COLO829 (cell line): ENCODE measurements at regions not wholly inside any gene's neighbourhood (a gene's known extent, or its start where the extent isn't known, plus 50 kb on each side); places are given as distances from the start of the nearest gene placed in this dataset.
A peak's percentile ranks its signal among the peaks of the same experiment; 100 is the strongest.

Experiments used
- DNase-seq: peaks from one replicate; pipeline ENCODE4 v3.0.0; 2012; ENCODE audit warnings: low spot score

DNA sequence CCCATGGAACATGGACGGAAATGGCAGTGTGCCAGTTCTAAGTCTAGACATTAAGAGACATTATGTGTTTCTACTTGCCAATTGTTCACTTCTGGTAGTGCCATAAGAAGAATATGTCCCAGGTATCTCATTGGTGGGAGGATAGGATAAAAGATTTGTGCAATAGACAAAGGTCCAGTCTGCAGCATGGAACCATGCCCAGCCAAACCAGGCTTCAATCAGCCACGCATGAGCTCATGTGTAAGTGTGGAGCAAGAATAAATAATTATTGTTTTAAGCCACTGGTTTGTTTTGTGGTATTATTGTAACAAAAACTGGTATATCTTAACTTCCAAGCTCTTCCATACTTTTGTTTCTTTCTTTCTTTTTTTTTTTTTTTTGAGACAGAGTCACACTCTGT, 153.6 kb upstream of the CTTNBP2 start:
- DNase-seq: no peak

DNA sequence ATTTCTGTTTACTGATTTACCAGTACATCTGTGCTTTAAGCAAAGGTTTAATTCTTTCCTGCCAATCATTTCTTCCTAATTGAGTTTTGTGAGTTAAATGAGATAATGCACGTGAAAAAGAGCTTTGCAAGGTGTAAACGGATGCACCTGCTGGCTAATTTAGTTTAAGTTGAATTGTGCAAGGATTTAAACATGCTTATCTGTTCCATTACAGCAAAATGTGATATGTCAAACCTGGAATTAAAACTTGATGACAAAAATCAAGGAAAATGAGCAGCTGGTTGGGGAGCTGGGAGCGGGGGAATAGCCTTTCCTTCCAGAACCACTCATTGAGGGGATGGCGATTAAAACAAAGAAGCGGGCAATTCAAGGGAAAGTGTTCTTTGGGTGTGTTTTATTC, 155.0 kb upstream of the CTTNBP2 start:
- DNase-seq: no peak

DNA sequence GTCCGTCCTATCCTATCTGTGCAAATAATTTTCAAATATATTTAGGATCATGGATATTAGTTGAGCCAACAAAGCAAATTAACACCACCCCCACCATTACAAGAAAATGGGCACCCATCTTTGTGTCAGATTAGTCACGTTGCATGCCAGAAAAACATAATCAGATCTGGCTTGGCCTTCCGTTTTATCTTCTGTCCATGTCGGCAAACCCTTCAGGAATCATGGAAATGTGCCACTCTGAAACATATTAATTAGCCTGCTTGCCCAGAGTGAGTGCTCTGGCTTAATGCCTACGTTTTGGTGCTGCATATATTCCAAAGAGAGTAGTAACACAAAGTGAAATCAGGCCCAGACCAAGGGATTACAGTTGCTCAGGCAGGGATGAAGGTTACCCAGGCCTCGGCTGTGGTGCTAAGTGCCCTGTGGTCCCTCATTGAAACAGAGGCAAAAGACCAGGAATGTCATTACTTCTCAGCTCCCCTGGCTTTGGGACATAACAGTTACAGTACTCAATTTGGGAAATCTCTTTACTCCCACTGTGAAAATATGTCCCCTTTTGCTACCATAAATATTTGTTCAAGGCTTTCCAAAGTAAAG, 154.0 kb upstream of the LSM8 start:
- DNase-seq: no peak

- no peak for DNase-seq
Observed at GRCh38 chr7:118033273-118033672, 150.7 kb upstream of the LSM8 start.

- DNase-seq: no peak
Observed at GRCh38 chr7:118039963-118040489, 143.9 kb upstream of the LSM8 start.

DNA sequence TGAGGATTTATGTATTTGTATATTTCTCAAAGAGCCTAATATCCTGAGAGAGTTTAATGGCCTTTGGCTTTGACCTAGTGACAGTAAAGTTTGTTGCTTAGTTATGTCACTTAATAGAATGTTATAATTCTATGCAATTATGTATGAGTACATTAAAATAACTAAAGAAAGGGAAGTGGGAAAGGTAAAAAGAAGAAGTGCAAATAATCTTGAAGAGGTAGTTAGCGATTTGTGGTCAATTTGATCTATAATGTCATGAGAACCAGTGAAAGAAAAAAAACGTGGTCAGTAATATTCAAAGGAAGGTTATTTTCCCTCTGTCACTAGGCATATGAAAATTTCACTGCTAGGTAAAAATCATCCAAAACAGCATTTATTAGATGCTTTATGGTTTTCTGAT, 143.4 kb upstream of the LSM8 start:
- DNase-seq: no peak

GRCh38 chr7:118041251-118041878, 142.6 kb upstream of the LSM8 start:
- DNase-seq: no peak

DNA sequence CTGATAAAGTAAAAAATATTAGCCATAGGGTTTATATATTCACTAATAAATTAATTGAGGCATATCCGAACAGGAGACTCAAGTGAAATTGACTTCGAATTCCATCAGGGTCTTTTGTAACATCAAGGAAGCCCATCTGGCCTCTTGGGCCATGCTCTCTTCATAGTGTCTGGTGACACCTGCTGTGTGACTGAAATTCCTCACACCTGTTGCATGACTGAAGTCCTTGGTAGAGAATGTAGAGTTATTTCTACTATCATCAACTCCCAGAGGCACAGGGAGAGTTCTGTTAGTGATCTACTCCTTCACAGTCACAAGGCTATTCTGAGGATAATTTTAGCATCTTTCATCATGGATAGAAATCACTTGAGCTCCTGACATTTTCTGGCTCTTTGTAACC, 138.3 kb upstream of the LSM8 start:
- DNase-seq: no peak

DNA sequence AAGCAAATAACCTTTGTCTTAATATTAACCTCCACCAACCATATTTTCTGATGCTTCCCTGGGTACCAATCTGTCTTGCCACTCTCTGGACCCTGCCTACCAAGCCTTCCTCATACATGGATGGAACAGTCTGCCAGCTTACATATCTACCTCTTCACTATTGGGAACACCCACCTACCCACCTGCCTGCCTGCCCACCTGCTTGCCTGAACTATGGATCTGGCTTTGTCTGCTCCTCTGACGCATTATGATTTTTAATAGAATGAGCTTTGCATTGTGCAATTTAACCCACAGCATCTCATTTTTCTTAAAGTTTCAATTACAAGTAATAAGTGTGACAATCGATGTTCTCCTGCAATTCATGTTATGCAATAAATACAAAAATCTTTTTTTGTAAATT, 137.9 kb upstream of the LSM8 start:
- DNase-seq: no peak

- DNase-seq: no peak
Observed at GRCh38 chr7:118046801-118047200, 137.2 kb upstream of the LSM8 start.

- DNase-seq: no peak
Observed at GRCh38 chr7:118052336-118052735, 131.6 kb upstream of the LSM8 start.

- DNase-seq: no peak
Observed at GRCh38 chr7:118053353-118053752, 130.6 kb upstream of the LSM8 start.

GRCh38 chr7:118054529-118054928, 129.4 kb upstream of the LSM8 start:
- no peak for DNase-seq

DNA sequence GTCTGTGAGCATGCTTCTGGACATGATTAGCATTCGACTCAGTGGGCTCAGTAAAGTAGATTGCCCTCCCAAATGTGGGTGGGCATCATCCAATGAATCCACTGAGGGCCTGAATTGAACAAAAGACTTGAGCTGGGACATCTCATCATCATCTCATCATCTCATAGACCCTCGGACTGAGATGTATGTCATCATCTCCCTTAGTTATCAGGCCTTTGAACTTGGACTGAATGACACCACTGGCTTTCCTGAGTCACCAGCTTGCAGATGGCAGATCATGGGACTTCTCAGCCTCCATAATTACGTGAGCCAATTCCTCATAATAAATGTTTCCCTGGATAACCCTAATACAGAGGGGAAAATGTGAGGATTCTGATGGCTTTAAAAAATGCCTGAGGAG, 128.3 kb upstream of the LSM8 start:
- no peak for DNase-seq

GRCh38 chr7:118057404-118057803, 126.6 kb upstream of the LSM8 start:
- DNase-seq: no peak

DNA sequence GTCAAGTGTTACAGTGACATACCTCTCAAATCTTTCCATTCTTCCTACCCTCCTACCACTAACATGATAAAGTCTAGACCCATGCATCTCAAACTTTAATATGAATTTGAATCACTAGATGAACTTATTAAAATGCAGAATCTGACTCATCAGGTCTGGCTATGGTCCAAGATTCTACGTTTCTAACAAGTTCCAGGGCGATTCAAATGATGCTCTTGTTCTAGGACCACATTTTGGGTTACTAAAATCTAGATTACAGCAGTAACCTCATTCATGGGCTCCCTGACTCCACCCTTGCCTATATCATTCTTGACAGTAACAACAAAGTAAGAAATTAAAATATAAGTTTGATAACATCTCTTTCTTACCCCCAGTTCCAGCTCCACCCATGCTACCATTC, 124.8 kb upstream of the LSM8 start:
- no peak for DNase-seq

- DNase-seq: no peak
Observed at GRCh38 chr7:118060692-118061091, 123.3 kb upstream of the LSM8 start.

GRCh38 chr7:118061386-118061785, 122.6 kb upstream of the LSM8 start:
- no peak for DNase-seq

GRCh38 chr7:118072893-118073674, 110.9 kb upstream of the LSM8 start:
- no peak for DNase-seq

DNA sequence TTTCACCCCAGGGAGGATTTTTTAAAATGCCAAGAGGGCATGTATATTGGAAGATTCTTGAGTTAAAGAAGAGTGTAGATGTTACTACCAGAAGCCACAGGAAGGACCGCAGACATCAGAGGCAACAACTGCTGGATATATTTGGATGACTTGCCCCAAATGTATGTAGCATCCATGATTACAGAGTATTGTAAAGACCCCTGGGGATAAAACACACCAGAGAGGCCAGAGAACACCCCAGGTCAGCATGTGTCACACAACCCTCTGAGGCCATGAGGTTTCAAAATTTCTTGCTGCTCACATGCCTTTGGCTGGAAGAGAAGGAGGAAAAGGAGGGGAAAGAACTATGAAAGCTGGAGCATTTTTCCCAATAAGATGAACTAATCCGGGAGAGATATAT, 108.0 kb upstream of the LSM8 start:
- DNase-seq: no peak

DNA sequence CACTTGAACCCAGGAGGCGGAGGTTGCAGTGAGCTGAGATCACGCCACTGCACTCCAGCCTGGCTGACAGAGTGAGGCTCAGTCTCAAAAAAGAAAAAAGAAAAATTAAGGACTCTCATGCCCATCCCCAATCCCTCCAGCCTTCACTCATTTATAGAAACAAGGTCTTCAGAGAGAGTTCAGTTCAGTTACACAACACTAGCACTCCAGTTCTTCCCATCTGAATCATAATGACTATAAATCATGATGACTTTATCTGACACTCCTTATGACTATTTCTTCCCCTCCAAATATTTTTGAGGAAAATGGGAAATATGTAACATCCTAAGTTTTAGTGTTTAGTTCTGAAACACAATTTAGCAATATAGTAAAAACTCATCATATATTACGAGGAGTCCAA, 107.4 kb upstream of the LSM8 start:
- no peak for DNase-seq

DNA sequence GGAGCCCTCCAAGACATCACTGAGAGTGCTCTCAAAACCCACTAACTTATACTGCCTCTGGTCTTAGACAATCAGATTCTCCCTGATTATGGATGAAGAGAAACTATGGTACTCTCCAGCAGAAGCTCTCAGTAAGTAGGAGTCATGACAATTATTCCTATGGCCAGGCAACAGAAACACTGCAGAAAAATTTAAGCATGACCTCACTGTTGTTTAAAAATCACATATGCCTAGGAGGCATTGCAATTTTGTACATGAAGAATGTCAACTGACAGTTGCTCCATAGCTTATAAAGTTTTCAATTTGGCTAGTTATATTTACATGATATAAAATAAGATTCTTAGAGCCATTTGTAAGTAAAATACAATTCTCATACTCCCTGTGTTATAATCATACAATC, 105.9 kb upstream of the LSM8 start:
- DNase-seq: no peak

- peak; percentile 32 for DNase-seq
Observed at GRCh38 chr7:118079369-118079768, 104.6 kb upstream of the LSM8 start.
